B cell (primary cell): ENCODE measurements at regions not wholly inside any gene's neighbourhood (a gene's known extent, or its start where the extent isn't known, plus 50 kb on each side); places are given as distances from the start of the nearest gene placed in this dataset.
A peak's percentile ranks its signal among the peaks of the same experiment; 100 is the strongest.

Source experiments
- ATAC-seq: fragments of 200-7000 bp; cut with Tn5 transposase; one replicate; pipeline ENCODE4 v1.10.0; 2021; ENCODE audit warnings: low read depth, mild to moderate bottlenecking, moderate number of reproducible peaks, moderate library complexity
- CTCF ChIA-PET: fragments of 350-600 bp; sonication (Branson Sonifier 250); formaldehyde crosslinking; loops from one replicate; lab custom pipeline; 2021; ENCODE audit warnings: antibody characterized with exemption, inconsistent platforms; lab: Charles Lee
- POLR2A ChIA-PET: fragments of 350-600 bp; sonication (Branson Sonifier 250); formaldehyde crosslinking; loops from one replicate; lab custom pipeline; 2021; ENCODE audit warnings: antibody characterized with exemption; lab: Charles Lee
- DNase-seq: peaks from one replicate; pipeline ENCODE4 v3.0.0; 2013
- H2AFZ ChIP-seq: 2 replicates; pipeline ENCODE4 v1.6.1; 2012; ENCODE audit warnings: mild to moderate bottlenecking, low read depth, low read length; ENCODE audit not compliant: insufficient read depth, poor library complexity, severe bottlenecking
- H3K27ac ChIP-seq, 2 donors: 1 replicate in 1 of 2; 2 replicates in 1 of 2; pipeline ENCODE4 v1.5.1; 2012 to 2013; ENCODE audit warnings: low read length in 2 of 2, mild to moderate bottlenecking in 2 of 2, moderate library complexity in 1 of 2
- H3K27me3 ChIP-seq, 4 experiments: fragments of 200-600 bp in 1 of 4; sonication (generic) in 1 of 4; replicated peaks in 1 of 4; 1 replicate in 2 of 4; 2 replicates in 2 of 4; pipeline versions ENCODE4 v1.6.1 to v1.7.0; 2013 to 2016; ENCODE audit warnings: low read length in 3 of 4, mild to moderate bottlenecking in 2 of 4, mixed read lengths in 1 of 4, moderate library complexity in 1 of 4; ENCODE audit not compliant: insufficient read depth in 4 of 4, control insufficient read depth in 3 of 4; ENCODE audit errors: control extremely low read depth in 1 of 4
- H3K36me3 ChIP-seq, 2 experiments: replicated peaks in 1 of 2; 1 replicate in 1 of 2; 2 replicates in 1 of 2; pipeline versions ENCODE4 v1.6.1 to v1.7.1; 2013; ENCODE audit warnings: low read length in 1 of 2; ENCODE audit not compliant: insufficient read depth in 2 of 2, control insufficient read depth in 1 of 2; ENCODE audit errors: control extremely low read depth in 1 of 2, extremely low read depth in 1 of 2
- H3K4me1 ChIP-seq, 2 donors: fragments of 200-600 bp in 1 of 2; sonication (generic) in 1 of 2; 1 replicate in 1 of 2; 2 replicates in 1 of 2; pipeline versions ENCODE4 v1.5.1 to v1.6.1; 2013 to 2017; ENCODE audit warnings: low read length in 2 of 2; ENCODE audit not compliant: control insufficient read depth in 2 of 2, insufficient read depth in 2 of 2
- H3K4me2 ChIP-seq: replicated peaks from 2 replicates; pipeline ENCODE3; 2012; ENCODE audit warnings: mild to moderate bottlenecking, low read depth, low read length; ENCODE audit not compliant: poor library complexity, severe bottlenecking
- H3K4me3 ChIP-seq, 5 experiments: fragments of 200-600 bp in 1 of 5; sonication (generic) in 1 of 5; 1 replicate in 3 of 5; 2 replicates in 2 of 5; pipeline versions ENCODE4 v1.5.1 to v1.7.0; 2011 to 2016; ENCODE audit warnings: low read length in 4 of 5, mild to moderate bottlenecking in 4 of 5, low read depth in 2 of 5, control low read depth in 1 of 5, moderate library complexity in 1 of 5; ENCODE audit not compliant: insufficient read depth in 1 of 5; ENCODE audit errors: control extremely low read depth in 1 of 5, extremely low read depth in 1 of 5
- H3K79me2 ChIP-seq: fragments of 200-600 bp; sonication (generic); one replicate; pipeline ENCODE4 v1.6.0; 2016; ENCODE audit warnings: low read length; ENCODE audit not compliant: control insufficient read depth, insufficient read depth
- H3K9ac ChIP-seq: fragments of 200-600 bp; sonication (generic); 2 replicates; pipeline ENCODE4 v1.6.1; 2017; ENCODE audit warnings: mild to moderate bottlenecking, low read length, moderate library complexity
- H3K9me3 ChIP-seq, 3 donors: one replicate each; pipeline versions ENCODE4 v1.6.1 to v1.7.1; 2013; ENCODE audit warnings: low read length in 2 of 3; ENCODE audit not compliant: control insufficient read depth in 2 of 3, insufficient read depth in 1 of 3; ENCODE audit errors: control extremely low read depth in 1 of 3
- H4K20me1 ChIP-seq: 2 replicates; pipeline ENCODE4 v1.6.0; 2012; ENCODE audit warnings: mild to moderate bottlenecking, low read length; ENCODE audit not compliant: insufficient read depth, control insufficient read depth, poor library complexity, severe bottlenecking
- H3K27ac Mint-ChIP-seq: one replicate; pipeline ENCODE4 v1.8.0; 2021; ENCODE audit warnings: mixed read lengths
- H3K27me3 Mint-ChIP-seq: one replicate; pipeline ENCODE4 v1.8.0; 2021; ENCODE audit warnings: mixed read lengths
- H3K4me1 Mint-ChIP-seq: one replicate; pipeline ENCODE4 v1.8.0; 2021; ENCODE audit warnings: mixed read lengths
- H3K4me3 Mint-ChIP-seq: one replicate; pipeline ENCODE4 v1.8.0; 2021; ENCODE audit warnings: mixed read lengths
- H3K9me3 Mint-ChIP-seq: one replicate; pipeline ENCODE4 v1.8.0; 2022; ENCODE audit warnings: mixed read lengths; ENCODE audit not compliant: insufficient read depth
- EZH2 ChIP-seq: IDR thresholded peaks from 2 replicates; pipeline ENCODE4 v1.6.1; 2012; ENCODE audit warnings: borderline replicate concordance, low read depth, mild to moderate bottlenecking, moderate library complexity, low read length; ENCODE audit not compliant: insufficient read depth, poor library complexity, severe bottlenecking
- WGBS: methylation state at CpG from one replicate; pipeline ENCODE4 v1.1.5; 2013; ENCODE audit warnings: missing lambda C conversion rate; ENCODE audit not compliant: insufficient coverage; 5-methylcytosine and 5-hydroxymethylcytosine counted together
- intact Hi-C: fragments of 100-400 bp; cut with micrococcal nuclease; formaldehyde crosslinking; loops from one replicate; pipeline ENCODE4 v1.10.0; 2022
- TF ChIP-seq, protein P1 (sequence below): fragments of 200-600 bp; IDR thresholded peaks from one replicate; pipeline ENCODE4 v1.8.0; 2022; ENCODE audit warnings: antibody characterized with exemption, mild to moderate bottlenecking

DNA sequence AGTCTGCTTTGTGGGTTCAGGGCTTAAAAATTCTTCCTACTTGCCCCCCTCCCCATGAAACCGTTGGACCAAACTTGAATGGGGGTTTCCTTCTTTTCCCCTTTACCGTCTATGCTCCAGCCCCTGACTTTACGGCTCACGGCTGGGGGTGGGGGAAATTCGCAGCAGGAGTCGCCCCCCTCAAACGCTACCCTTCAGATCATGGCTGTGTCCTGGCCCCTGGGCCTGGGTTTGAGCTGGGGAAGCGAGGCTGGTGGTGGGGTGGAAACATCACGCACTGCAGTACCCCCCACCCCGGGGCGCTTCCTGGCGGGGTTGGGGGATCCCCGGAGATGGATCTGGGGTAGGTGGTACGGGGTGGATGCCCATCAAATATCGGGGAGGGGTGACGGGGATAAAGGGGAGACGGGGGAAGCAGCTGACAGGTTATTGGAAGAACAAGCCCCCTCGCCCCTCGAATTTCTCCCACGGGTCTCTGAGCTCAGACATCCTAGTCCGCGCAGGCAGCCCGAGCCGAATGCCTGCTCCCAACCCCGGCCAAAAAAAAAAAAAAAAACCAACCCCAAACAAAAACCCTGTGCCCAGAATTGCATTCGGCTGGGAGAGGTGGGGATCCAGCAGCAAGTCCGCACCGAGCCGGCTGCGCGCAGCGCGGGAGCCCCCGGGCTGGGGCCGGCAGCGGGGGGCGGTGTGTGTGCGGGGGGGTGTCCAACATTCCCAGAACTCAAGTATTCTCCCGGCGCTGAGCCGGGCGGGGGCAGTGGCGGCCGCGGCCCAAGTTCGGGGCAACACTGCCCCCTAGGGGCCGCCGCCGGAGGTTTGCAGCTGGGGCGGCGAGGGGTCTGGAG is 59.0 kb upstream of the ACOT11 start:
- POLR2A ChIA-PET = interaction anchor here (0.6 to 4.8 kb wide), 4 partner anchors 14 to 436 kb away, joined by 3 to 65 read pairs (median 4); partner anchors contain the start of genes SSBP3, TCEANC2 and TMEM59
- Mint-ChIP-seq H3K4me1 (peaks cover 24% of the 10 kb centered on the region), H3K4me3 (peak overlapping the region; percentile 85), H3K9me3 (no peaks in the 10 kb centered on the region), H3K27ac (peak overlapping the region; percentile 78), H3K27me3 (peaks cover 12% of the 10 kb centered on the region)
- Histone ChIP-seq H2AFZ (peak overlapping the region; percentile 93), H3K9ac (peak overlapping the region; percentile 89), H3K4me1 (peaks cover 17 to 37% of the 10 kb centered on the region in 2 donors), H3K27me3 (peaks cover 0 to 11% (median 4%) of the 10 kb centered on the region in 4 experiments), H3K9me3 (peaks cover 0 to 6% (median 0%) of the 10 kb centered on the region in 3 donors), H3K36me3 (no peaks in the 10 kb centered on the region), H3K79me2 (no peaks in the 10 kb centered on the region), H4K20me1 (no peaks in the 10 kb centered on the region), H3K4me2 (peak overlapping the region; percentile 100), H3K4me3 (peak overlapping the region; percentile 64 to 82 (median 74)), H3K27ac (peak overlapping the region; percentile 18 to 76)
- DNase-seq = peak; percentile 83
- intact Hi-C loops = loop anchor here (1.0 to 5.0 kb wide), 13 partner anchors 14 to 650 kb away; partner anchors contain the start of genes CYB5RL, LRRC42, MRPL37 and NDC1
- WGBS = 1% methylated on average over 37 of the region's 51 CpGs
- CTCF ChIA-PET = interaction anchor here (0.6 to 4.5 kb wide), 40 partner anchors 9 to 641 kb away, joined by 3 to 81 read pairs (median 4); partner anchors contain the start of genes CYB5RL, MRPL37, SSBP3 and TTC22
- no peak for TF ChIP-seq EZH2
- TF ChIP-seq, protein P1, sequence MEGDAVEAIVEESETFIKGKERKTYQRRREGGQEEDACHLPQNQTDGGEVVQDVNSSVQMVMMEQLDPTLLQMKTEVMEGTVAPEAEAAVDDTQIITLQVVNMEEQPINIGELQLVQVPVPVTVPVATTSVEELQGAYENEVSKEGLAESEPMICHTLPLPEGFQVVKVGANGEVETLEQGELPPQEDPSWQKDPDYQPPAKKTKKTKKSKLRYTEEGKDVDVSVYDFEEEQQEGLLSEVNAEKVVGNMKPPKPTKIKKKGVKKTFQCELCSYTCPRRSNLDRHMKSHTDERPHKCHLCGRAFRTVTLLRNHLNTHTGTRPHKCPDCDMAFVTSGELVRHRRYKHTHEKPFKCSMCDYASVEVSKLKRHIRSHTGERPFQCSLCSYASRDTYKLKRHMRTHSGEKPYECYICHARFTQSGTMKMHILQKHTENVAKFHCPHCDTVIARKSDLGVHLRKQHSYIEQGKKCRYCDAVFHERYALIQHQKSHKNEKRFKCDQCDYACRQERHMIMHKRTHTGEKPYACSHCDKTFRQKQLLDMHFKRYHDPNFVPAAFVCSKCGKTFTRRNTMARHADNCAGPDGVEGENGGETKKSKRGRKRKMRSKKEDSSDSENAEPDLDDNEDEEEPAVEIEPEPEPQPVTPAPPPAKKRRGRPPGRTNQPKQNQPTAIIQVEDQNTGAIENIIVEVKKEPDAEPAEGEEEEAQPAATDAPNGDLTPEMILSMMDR = peak; percentile 99
- ATAC-seq = peak; percentile 68
